ENCODE measurements at regions not wholly inside any gene's neighbourhood (a gene's known extent, or its start where the extent isn't known, plus 50 kb on each side); places are given as distances from the start of the nearest gene placed in this dataset.

DNA sequence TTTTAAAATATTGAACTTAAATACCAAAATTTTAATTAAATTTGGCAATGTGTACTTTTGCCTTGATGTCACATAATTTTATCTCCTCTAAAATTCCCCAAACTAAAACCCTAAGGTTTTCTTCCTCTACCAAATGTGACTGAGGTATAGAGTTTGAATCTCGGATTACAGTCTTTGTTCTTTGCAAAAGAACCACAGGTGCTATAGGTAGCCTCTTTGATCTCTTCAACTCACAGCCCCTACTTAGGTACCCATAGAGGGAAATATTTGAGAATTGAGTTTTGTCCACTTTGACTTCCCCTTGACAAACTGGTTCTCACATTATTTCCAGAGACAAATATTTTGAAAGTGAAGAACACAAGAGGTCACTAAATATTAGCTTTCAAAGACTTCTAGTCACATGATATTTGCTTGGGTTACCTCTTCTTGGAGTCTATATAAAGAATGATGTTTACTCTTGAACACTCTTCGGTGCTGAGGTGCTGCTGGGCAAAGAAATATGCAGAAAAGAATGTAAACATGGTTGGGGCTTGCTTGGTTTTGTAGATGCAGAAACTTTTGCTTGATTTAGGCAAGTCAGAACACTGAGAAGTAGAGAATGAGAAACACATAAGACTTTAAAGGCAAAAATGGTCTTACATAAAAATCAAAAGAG, 120.8 kb upstream of the MCTP2 start:
- no peak for DNase-seq (ENCODE audit: extremely low read depth in 1 of 11, low read depth in 9 of 11, low spot score in 4 of 11)

GRCh38 chr15:94107652-94108051, 123.7 kb upstream of the MCTP2 start:
- no peak for DNase-seq (ENCODE audit: extremely low read depth in 1 of 11, low read depth in 9 of 11, low spot score in 4 of 11)

GRCh38 chr15:94105760-94106159, 125.6 kb upstream of the MCTP2 start:
- no peak for DNase-seq (ENCODE audit: extremely low read depth in 1 of 11, low read depth in 9 of 11, low spot score in 4 of 11)

DNA sequence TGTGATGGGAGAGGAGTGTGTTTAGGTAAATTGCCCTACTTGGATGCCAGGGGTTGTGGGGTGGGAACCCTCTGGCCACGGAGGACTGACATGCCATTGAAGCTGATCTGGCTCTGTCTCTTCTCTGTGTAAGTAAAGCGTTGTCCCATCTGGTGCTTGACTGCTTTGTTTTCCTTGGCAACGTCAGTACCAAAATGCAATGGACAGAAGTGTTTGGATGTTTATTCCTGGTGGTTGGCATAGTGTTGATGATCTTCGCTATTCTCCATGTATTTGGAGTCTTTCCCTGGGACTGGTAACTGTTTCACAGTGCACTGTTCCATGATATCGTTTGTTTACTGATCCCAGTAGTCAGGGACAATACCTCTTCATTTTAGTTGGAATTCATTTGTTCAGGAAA, 130.5 kb upstream of the MCTP2 start:
- no peak for DNase-seq (ENCODE audit: extremely low read depth in 1 of 11, low read depth in 9 of 11, low spot score in 4 of 11)

DNA sequence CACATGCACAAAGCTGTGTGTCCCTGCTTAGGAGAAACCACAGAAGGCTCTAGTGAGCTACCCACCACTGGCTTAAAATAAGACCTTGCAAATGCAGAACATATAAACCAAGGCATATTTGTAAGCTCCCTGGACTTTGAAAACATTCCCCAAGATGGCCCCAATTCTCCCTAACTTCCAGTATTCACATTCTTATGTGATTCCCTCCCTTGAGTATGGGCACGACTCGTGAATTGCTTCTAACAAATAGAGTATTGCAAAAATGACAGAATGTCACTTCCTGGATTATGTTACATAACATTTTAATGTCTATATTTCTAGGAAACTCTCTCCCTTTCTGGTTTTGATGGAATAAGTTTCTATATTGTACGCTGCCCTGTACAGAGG, 131.8 kb upstream of the MCTP2 start:
- DNase-seq (ENCODE audit: extremely low read depth in 1 of 11, low read depth in 9 of 11, low spot score in 4 of 11) = no peak

- DNase-seq (ENCODE audit: extremely low read depth in 1 of 11, low read depth in 9 of 11, low spot score in 4 of 11) = no peak
Observed at GRCh38 chr15:94098921-94099573, 132.3 kb upstream of the MCTP2 start.

- no peak for DNase-seq (ENCODE audit: extremely low read depth in 1 of 11, low read depth in 9 of 11, low spot score in 4 of 11)
Observed at GRCh38 chr15:94097552-94097951, 133.8 kb upstream of the MCTP2 start.

DNA sequence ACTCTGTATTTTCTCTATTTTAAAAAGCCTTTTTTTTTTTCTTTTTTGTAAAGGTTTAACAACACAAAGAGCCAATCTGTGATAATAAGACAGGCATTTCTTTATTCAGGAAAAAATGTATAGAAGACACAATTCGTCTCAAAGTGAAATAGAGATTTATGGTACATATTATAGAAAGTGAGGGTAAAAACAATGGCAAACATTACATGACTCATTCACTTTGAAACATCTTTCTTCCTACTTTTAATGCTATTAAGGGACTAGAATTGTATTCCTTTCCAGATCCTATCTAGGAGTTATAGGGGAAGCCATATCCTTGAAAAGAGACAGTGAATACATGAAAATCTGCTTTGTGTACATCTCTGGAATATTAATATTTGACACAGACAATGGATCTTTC, 137.1 kb upstream of the MCTP2 start:
- no peak for DNase-seq (ENCODE audit: extremely low read depth in 1 of 11, low read depth in 9 of 11, low spot score in 4 of 11)

GRCh38 chr15:94086341-94086740, 145.0 kb upstream of the MCTP2 start:
- no peak for DNase-seq (ENCODE audit: extremely low read depth in 1 of 11, low read depth in 9 of 11, low spot score in 4 of 11)

- DNase-seq (ENCODE audit: extremely low read depth in 1 of 11, low read depth in 9 of 11, low spot score in 4 of 11) = peak in 2 of 11 donors; percentile 32 to 33
Observed at GRCh38 chr15:94083467-94084052, 147.8 kb upstream of the MCTP2 start.

DNA sequence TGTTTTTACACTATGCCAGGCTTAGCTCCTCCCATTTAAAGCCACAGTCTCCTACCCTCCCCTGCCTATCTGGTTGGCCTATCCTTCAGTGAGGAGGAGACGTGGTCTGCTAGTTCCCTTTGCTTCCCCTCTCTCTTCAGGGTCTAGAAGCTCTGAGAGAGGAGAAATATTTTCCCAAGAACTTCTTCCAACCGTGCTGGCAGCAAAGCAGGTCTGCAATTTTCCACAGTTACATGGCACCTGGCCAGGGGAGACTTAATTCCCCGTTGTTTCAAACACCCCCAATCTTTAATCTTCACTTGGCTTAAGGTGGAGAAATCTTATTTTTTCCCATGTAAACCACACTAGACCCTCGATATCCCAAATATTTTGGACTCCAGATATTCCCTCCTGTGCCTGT, 149.5 kb upstream of the MCTP2 start:
- DNase-seq (ENCODE audit: extremely low read depth in 1 of 11, low read depth in 9 of 11, low spot score in 4 of 11) = no peak

DNA sequence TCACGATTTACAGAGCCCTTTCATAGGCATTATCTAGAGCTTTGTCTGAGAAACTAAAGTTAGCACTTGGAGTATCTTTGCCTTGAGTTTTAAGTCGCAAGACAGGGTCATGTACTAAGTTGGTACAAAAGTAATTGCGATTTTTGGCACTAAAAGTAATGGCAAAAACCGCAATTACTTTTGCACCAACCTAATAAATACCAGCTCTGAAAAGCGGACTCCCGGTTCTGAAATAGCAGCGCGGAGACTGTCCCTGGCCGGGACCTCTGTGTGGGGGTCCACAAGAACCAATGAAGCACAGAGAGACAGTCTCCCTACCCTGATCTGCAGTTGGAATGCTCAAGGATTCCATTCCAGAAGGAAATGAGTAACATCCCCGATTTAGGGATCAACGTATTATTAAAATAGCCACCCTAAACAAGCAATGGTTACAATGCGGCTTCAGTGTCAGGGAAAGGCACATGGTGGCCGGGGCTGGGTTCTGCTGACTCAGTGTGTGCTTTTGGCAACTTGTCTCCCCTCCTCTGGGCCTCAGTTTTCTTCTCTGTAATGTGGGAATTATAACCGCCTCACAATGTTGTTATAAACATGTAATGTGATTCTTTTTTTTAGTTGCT, 150.3 kb upstream of the MCTP2 start:
- DNase-seq (ENCODE audit: extremely low read depth in 1 of 11, low read depth in 9 of 11, low spot score in 4 of 11) = no peak

GRCh38 chr15:94080416-94080815, 150.9 kb upstream of the MCTP2 start:
- no peak for DNase-seq (ENCODE audit: extremely low read depth in 1 of 11, low read depth in 9 of 11, low spot score in 4 of 11)

DNA sequence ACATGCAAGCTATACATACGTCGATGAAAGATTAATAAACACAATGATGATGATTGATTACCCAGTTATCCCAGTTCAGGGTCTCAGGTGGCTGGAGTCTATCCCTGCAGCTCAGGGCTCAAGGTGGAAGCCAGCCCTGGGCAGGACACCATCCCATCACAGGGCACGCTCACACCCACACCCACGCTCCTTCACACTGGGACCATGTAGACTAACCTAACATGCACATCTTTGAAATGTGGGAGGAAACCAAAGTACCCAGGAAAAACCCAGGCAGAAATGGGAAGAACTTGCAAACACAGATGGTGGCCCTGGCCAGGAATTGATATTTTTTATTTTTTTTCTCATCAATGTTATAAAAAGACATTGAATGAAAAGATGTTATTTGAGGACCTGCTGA, 151.4 kb upstream of the MCTP2 start:
- no peak for DNase-seq (ENCODE audit: extremely low read depth in 1 of 11, low read depth in 9 of 11, low spot score in 4 of 11)

DNA sequence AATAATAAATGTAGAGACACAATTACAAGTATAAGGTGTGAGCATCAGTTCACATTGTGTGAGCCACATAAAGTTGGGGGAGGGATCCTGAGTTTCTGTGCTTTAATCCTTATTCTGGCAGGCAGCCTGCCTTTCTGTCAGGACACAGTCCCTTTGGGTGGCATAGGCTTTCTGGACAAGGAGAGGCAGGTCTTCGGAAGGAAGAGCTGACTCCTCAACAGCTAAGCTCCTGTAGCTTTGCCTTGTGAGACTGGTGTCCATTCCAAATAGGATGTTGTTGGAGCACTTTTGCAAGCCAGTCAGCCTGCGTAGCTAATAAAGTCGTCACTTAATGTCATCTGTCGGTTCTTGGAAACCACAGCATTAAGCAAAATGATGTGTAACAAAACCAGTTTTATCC, 151.9 kb upstream of the MCTP2 start:
- no peak for DNase-seq (ENCODE audit: extremely low read depth in 1 of 11, low read depth in 9 of 11, low spot score in 4 of 11)

- no peak for DNase-seq (ENCODE audit: extremely low read depth in 1 of 11, low read depth in 9 of 11, low spot score in 4 of 11)
Observed at GRCh38 chr15:94077938-94078337, 153.4 kb upstream of the MCTP2 start.

DNA sequence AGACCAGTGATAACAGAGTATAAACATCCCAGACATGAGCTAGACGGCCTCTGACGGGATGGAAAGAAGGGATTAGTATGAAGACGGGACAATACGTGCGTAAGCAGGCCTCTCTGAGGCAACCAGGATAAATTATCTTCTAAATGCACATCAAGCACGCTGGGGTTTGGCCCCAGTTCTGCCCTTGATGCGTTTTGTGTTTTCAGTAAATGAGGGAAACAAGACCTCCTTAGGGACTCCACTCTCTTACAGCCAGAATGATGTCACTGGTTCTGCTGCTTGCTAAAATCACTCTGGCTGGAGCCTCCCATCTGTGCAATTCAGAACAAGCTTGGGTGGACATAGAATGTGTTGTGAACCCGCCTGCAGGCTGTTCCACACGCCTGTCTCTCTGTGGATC, 156.0 kb upstream of the MCTP2 start:
- no peak for DNase-seq (ENCODE audit: extremely low read depth in 1 of 11, low read depth in 9 of 11, low spot score in 4 of 11)

- DNase-seq (ENCODE audit: extremely low read depth in 1 of 11, low read depth in 9 of 11, low spot score in 4 of 11) = no peak
Observed at GRCh38 chr15:94070356-94071295, 160.7 kb upstream of the MCTP2 start.

- DNase-seq (ENCODE audit: extremely low read depth in 1 of 11, low read depth in 9 of 11, low spot score in 4 of 11) = no peak
Observed at GRCh38 chr15:94069844-94070243, 161.5 kb upstream of the MCTP2 start.

Data from renal cortex interstitium (tissue), 11 donors.